ENCODE measurements at regions not wholly inside any gene's neighbourhood (a gene's known extent, or its start where the extent isn't known, plus 50 kb on each side); places are given as distances from the start of the nearest gene placed in this dataset.
"Not testable (repeated sequence)": the region's sequence is repeated elsewhere in the genome, so short reads cannot be mapped to it uniquely, and the experiment has no call there.

GRCh38 chr4:3949916-3950315 lies 183.7 kb downstream of the ADRA2C start:
- not testable (repeated sequence) for TF ChIP-seq CTCF (IDR thresholded peaks at IDR 0.05; ENCODE audit: insufficient read depth, low read length, poor library complexity, severe bottlenecking); EZH2phosphoT487 (conservative IDR thresholded peaks at IDR 0.05; ENCODE audit: low read length)
